ENCODE measurements at regions not wholly inside any gene's neighbourhood (a gene's known extent, or its start where the extent isn't known, plus 50 kb on each side); places are given as distances from the start of the nearest gene placed in this dataset.

DNA sequence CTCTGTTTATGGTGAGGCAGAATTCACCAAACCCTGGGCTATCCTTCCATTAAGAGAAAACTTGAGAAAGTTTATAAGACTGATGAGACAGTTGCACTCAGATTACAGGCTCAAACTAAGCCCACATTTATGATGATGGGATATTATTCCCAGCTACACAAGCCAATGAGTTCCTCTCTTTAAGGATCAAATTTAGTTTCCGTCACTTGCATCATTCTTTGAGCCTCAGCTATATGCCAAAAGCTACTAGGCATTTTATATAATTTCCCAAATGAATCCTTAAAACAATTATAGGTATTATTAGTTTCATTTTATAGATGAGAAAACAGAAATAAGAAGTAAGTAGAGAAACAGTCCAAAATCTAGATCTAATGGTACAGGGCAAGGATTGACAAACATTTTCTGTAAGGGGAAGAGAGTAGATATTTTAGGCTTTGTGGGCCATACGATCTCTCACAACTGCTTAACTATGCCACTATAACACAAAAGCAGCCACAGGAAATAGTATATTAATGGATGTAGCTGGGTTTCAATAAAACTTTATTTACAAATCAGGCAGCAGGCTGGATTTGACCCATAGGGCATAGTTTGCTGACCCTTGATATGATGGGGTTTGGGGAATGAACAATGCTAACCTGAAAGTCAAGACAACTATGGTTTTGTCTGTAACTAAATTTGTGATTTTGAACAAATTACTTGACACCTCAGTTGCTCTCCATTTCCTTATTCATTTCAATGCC is 91.8 kb upstream of the PLXNC1 start:
- no peak for ATAC-seq (ENCODE audit: insufficient read depth, low read depth)
- Histone ChIP-seq H3K27me3 (ENCODE audit: insufficient read depth, low read length, poor library complexity) (no peaks in the 10 kb centered on the region), H4K20me1 (ENCODE audit: insufficient read depth, low read length) (no peaks in the 10 kb centered on the region), H3K4me2 (ENCODE audit: insufficient read depth, low read length) (no peak overlapping the region), H3K9ac (ENCODE audit: low read depth, low read length) (no peak overlapping the region), H3K36me3 (ENCODE audit: insufficient read depth, low read length) (no peaks in the 10 kb centered on the region), H3K9me3 (ENCODE audit: insufficient read depth, low read length, severe bottlenecking) (peaks cover 5% of the 10 kb centered on the region), H3K27ac (ENCODE audit: low read length) (no peak overlapping the region), H3K79me2 (ENCODE audit: insufficient read depth, low read length) (no peaks in the 10 kb centered on the region), H3K4me3 (ENCODE audit: low read depth in 1 of 2, low read length in 2 of 2) (no peak overlapping the region), H2AFZ (ENCODE audit: low read depth, low read length) (no peak overlapping the region), H3K4me1 (ENCODE audit: insufficient read depth, low read length) (no peaks in the 10 kb centered on the region)
- DNase-seq = no peak
- TF ChIP-seq EZH2 (IDR thresholded peaks at IDR 0.05; ENCODE audit: borderline replicate concordance, low read depth, low read length, severe bottlenecking) = no peak
- TF ChIP-seq, protein P1, sequence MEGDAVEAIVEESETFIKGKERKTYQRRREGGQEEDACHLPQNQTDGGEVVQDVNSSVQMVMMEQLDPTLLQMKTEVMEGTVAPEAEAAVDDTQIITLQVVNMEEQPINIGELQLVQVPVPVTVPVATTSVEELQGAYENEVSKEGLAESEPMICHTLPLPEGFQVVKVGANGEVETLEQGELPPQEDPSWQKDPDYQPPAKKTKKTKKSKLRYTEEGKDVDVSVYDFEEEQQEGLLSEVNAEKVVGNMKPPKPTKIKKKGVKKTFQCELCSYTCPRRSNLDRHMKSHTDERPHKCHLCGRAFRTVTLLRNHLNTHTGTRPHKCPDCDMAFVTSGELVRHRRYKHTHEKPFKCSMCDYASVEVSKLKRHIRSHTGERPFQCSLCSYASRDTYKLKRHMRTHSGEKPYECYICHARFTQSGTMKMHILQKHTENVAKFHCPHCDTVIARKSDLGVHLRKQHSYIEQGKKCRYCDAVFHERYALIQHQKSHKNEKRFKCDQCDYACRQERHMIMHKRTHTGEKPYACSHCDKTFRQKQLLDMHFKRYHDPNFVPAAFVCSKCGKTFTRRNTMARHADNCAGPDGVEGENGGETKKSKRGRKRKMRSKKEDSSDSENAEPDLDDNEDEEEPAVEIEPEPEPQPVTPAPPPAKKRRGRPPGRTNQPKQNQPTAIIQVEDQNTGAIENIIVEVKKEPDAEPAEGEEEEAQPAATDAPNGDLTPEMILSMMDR (IDR thresholded peaks at IDR 0.05; ENCODE audit: borderline replicate concordance, extremely low read depth, low read length, poor library complexity, severe bottlenecking) = no peak

DNA sequence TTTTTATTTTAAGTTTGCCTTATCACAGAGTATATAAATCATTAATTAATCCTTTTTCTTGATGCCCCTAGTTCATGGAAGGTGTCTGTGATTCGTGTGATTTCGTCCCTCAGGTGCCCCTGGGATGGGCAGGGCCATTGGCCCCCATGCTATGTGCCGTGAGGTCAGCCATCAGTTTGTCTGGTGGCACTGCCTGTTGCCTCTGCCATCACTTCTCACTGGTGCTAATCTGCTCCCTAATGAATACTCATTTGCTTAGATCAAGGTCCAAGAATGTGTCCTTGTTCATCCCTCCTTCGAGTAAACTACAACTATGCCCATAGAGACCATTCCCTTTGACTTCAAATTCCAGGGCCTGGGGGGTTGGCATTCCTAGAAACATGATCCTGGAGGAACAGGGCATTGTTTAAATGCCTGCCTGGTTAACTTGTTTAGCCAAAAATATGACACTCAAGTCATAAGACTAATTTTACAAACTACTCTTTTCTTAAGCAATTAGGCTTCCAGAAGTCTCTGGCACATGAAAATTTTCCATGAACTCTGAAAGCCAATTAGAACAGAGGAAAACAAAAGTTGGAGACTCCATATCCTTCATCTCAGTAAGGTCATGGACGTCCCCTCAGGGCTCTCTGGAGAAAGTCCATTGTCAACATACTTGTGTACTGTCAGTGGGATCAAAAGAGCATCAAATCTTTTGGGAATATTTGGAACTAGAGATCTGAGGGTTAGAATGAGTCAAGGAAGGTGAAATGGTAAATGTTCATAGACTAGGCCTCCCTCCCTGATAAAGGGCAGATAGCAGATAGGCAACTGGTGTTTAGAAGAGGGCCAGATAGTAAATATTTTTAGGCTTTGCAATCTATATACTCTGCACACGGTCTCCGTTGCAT is 90.9 kb upstream of the PLXNC1 start:
- DNase-seq = no peak
- Histone ChIP-seq H3K4me3 (ENCODE audit: low read depth in 1 of 2, low read length in 2 of 2) (no peak overlapping the region), H3K27me3 (ENCODE audit: insufficient read depth, low read length, poor library complexity) (no peaks in the 10 kb centered on the region), H2AFZ (ENCODE audit: low read depth, low read length) (no peak overlapping the region), H3K4me2 (ENCODE audit: insufficient read depth, low read length) (no peak overlapping the region), H3K79me2 (ENCODE audit: insufficient read depth, low read length) (no peaks in the 10 kb centered on the region), H3K9me3 (ENCODE audit: insufficient read depth, low read length, severe bottlenecking) (peaks cover 5% of the 10 kb centered on the region), H3K36me3 (ENCODE audit: insufficient read depth, low read length) (no peaks in the 10 kb centered on the region), H3K27ac (ENCODE audit: low read length) (no peak overlapping the region), H3K4me1 (ENCODE audit: insufficient read depth, low read length) (no peaks in the 10 kb centered on the region), H4K20me1 (ENCODE audit: insufficient read depth, low read length) (no peaks in the 10 kb centered on the region), H3K9ac (ENCODE audit: low read depth, low read length) (no peak overlapping the region)
- no peak for TF ChIP-seq EZH2 (IDR thresholded peaks at IDR 0.05; ENCODE audit: borderline replicate concordance, low read depth, low read length, severe bottlenecking)
- ATAC-seq (ENCODE audit: insufficient read depth, low read depth) = no peak

DNA sequence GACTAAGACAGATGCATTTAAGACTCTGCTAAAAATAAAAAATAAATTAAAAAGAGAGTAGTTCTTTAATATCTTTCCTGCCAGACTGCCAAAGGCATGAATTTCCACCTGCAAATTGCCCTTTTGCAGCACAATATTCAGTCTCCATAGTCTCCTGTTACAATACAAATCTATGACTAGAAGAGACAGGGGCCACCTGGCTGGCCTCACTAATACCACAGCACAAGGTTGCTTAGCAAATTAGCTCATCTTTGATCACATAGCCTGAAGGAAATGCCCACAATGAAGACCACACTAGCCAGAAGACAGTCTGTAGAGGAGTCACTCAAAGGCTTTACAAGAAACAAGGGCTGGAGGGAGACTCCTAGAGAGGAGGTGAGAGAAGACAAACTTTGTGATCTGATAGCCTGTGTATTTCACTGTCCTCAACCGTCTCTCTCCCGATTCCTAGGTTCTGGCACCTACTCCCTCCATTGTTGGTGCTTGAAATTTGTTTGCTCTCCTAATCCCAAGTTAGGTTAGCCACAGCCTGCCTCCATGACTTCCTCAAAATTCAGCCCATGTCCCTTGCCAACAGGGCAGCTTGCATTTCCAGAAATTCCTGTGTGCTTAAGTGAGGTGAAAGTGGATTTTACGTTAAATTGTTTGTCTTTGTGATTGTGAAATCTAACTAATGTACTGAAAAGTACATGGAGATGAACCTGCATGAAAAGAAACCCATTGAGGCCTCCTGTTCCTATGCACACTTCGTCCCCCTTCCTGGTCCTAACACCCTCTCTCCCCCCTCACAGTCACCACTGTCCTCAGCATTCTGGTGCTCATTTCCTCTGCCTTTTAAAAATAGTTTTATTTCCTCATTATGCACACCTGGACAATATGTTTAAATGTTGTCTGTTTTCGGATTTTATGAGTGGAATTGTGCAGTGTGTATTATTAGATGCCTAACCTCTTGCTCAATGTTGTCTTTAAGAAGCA is 88.7 kb upstream of the PLXNC1 start:
- H3K4me1 ChIP-seq (ENCODE audit: insufficient read depth, low read length) = no peaks in the 10 kb centered on the region
- no peaks in the 10 kb centered on the region for H3K27me3 ChIP-seq (ENCODE audit: insufficient read depth, low read length, poor library complexity)
- no peak overlapping the region for H3K4me3 ChIP-seq (ENCODE audit: low read depth in 1 of 2, low read length in 2 of 2)
- H3K4me2 ChIP-seq (ENCODE audit: insufficient read depth, low read length) = no peak overlapping the region
- H3K79me2 ChIP-seq (ENCODE audit: insufficient read depth, low read length) = no peaks in the 10 kb centered on the region
- no peak overlapping the region for H3K27ac ChIP-seq (ENCODE audit: low read length)
- H3K9ac ChIP-seq (ENCODE audit: low read depth, low read length) = no peak overlapping the region
- DNase-seq = no peak
- no peaks in the 10 kb centered on the region for H3K36me3 ChIP-seq (ENCODE audit: insufficient read depth, low read length)
- H3K9me3 ChIP-seq (ENCODE audit: insufficient read depth, low read length, severe bottlenecking) = peaks cover 2% of the 10 kb centered on the region
- ATAC-seq (ENCODE audit: insufficient read depth, low read depth) = peak; percentile 55; the same call in 2 of the 3 replicates
- no peaks in the 10 kb centered on the region for H4K20me1 ChIP-seq (ENCODE audit: insufficient read depth, low read length)
- H2AFZ ChIP-seq (ENCODE audit: low read depth, low read length) = peak overlapping the region; percentile 37; the same call in 1 of the 2 replicates
- TF ChIP-seq, protein P1 (IDR thresholded peaks at IDR 0.05; ENCODE audit: borderline replicate concordance, extremely low read depth, low read length, poor library complexity, severe bottlenecking) = no peak
- TF ChIP-seq EZH2 (IDR thresholded peaks at IDR 0.05; ENCODE audit: borderline replicate concordance, low read depth, low read length, severe bottlenecking) = no peak

All from DND-41 (cell line).